SK-N-SH (cell line): ENCODE measurements at regions not wholly inside any gene's neighbourhood (a gene's known extent, or its start where the extent isn't known, plus 50 kb on each side); places are given as distances from the start of the nearest gene placed in this dataset.

Experiments used
- ELF1 ChIP-seq: IDR thresholded peaks from 2 replicates; pipeline ENCODE4 v1.4.0; 2012
- EP300 ChIP-seq, 2 experiments: IDR thresholded peaks; 2 replicates each; pipeline versions ENCODE4 v1.4.0 to v1.6.1; 2012; ENCODE audit warnings: borderline replicate concordance in 1 of 2, low read depth in 1 of 2, low read length in 1 of 2
- EZH2phosphoT487 ChIP-seq: fragments of 200-600 bp; sonication (generic); IDR thresholded peaks from 2 replicates; pipeline ENCODE4 v1.6.1; 2017; ENCODE audit warnings: low read depth, mixed run types, mild to moderate bottlenecking, antibody characterized with exemption, moderate library complexity, borderline replicate concordance
- GABPA ChIP-seq: IDR thresholded peaks from 2 replicates; pipeline ENCODE4 v1.4.0; 2012; ENCODE audit warnings: low read depth, mild to moderate bottlenecking
- NFIC ChIP-seq: IDR thresholded peaks from 2 replicates; pipeline ENCODE4 v1.4.0; 2012; ENCODE audit warnings: borderline replicate concordance
- POLR2AphosphoS5 ChIP-seq: IDR thresholded peaks from 2 replicates; pipeline ENCODE4 v1.6.1; 2012; ENCODE audit warnings: low read depth, low read length
- RFX5 ChIP-seq: IDR thresholded peaks from 2 replicates; pipeline ENCODE4 v1.6.1; 2012; ENCODE audit warnings: mild to moderate bottlenecking, improper control_type of control experiment, low read length
- TAF1 ChIP-seq: IDR thresholded peaks from 2 replicates; pipeline ENCODE4 v1.6.1; 2012; ENCODE audit warnings: low read depth, mild to moderate bottlenecking, low read length, moderate library complexity, borderline replicate concordance
- TCF12 ChIP-seq: IDR thresholded peaks from 2 replicates; pipeline ENCODE4 v1.4.0; 2012
- YY1 ChIP-seq: IDR thresholded peaks from 2 replicates; pipeline ENCODE4 v1.4.0; 2012; ENCODE audit warnings: low read depth, mild to moderate bottlenecking
- TF ChIP-seq, protein P1 (sequence below): fragments of 200-600 bp; sonication (generic); IDR thresholded peaks from 2 replicates; pipeline ENCODE4 v1.6.1; 2017; ENCODE audit warnings: antibody characterized with exemption, mild to moderate bottlenecking, moderate library complexity
- TF ChIP-seq, protein P2 (sequence below): IDR thresholded peaks from 2 replicates; pipeline ENCODE4 v1.4.0; 2012; ENCODE audit warnings: low read depth
- TF ChIP-seq, protein P3 (sequence below): IDR thresholded peaks from 2 replicates; pipeline ENCODE4 v1.4.0; 2012; ENCODE audit warnings: low read depth, borderline replicate concordance
- TF ChIP-seq, protein P4 (sequence below): fragments of 150-350 bp; IDR thresholded peaks from 2 replicates; pipeline ENCODE4 v1.6.1; 2017; ENCODE audit warnings: antibody characterized with exemption, low read length, low read depth, borderline replicate concordance

DNA sequence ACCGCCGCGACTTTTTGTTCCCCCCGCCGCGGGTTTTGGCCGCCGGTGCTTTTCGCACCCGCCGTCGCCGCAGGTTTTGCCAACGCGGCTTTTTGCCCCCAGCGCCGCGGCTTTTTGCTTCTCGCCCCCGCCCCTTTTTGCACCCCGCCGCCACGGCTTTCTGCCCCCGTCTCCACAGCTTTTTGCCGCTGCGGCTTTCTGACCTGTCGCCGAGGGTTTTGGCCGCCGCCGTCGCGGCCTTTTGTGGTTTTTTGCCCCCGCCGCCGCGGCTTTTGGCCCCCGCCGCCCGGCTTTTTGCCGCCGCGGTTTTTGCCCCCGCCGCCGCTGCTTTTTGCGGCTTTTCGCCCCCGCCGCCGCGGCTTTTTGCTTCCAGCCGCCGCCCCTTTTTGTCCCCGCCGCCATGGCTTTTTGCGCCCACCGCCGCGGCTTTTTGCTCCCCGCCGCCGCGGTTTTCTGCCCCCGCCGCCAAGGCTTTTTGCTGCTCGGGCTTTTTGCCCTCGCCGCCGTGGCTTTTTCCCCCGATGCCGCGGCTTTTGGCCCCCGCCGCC lies 151.1 kb downstream of the KCNJ18 start:
- TF ChIP-seq, protein P1, sequence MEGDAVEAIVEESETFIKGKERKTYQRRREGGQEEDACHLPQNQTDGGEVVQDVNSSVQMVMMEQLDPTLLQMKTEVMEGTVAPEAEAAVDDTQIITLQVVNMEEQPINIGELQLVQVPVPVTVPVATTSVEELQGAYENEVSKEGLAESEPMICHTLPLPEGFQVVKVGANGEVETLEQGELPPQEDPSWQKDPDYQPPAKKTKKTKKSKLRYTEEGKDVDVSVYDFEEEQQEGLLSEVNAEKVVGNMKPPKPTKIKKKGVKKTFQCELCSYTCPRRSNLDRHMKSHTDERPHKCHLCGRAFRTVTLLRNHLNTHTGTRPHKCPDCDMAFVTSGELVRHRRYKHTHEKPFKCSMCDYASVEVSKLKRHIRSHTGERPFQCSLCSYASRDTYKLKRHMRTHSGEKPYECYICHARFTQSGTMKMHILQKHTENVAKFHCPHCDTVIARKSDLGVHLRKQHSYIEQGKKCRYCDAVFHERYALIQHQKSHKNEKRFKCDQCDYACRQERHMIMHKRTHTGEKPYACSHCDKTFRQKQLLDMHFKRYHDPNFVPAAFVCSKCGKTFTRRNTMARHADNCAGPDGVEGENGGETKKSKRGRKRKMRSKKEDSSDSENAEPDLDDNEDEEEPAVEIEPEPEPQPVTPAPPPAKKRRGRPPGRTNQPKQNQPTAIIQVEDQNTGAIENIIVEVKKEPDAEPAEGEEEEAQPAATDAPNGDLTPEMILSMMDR = no peak
- TF ChIP-seq EZH2phosphoT487 (no peak), POLR2AphosphoS5 (no peak), YY1 (no peak), TAF1 (no peak), NFIC (no peak), TCF12 (no peak), ELF1 (no peak), EP300 (IDR thresholded peaks at IDR 0.05; ENCODE audit: borderline replicate concordance in 1 of 2, low read depth in 1 of 2, low read length in 1 of 2) (no peak), RFX5 (no peak), GABPA (no peak)
- TF ChIP-seq, protein P2, sequence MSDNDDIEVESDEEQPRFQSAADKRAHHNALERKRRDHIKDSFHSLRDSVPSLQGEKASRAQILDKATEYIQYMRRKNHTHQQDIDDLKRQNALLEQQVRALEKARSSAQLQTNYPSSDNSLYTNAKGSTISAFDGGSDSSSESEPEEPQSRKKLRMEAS = no peak
- TF ChIP-seq, protein P3, sequence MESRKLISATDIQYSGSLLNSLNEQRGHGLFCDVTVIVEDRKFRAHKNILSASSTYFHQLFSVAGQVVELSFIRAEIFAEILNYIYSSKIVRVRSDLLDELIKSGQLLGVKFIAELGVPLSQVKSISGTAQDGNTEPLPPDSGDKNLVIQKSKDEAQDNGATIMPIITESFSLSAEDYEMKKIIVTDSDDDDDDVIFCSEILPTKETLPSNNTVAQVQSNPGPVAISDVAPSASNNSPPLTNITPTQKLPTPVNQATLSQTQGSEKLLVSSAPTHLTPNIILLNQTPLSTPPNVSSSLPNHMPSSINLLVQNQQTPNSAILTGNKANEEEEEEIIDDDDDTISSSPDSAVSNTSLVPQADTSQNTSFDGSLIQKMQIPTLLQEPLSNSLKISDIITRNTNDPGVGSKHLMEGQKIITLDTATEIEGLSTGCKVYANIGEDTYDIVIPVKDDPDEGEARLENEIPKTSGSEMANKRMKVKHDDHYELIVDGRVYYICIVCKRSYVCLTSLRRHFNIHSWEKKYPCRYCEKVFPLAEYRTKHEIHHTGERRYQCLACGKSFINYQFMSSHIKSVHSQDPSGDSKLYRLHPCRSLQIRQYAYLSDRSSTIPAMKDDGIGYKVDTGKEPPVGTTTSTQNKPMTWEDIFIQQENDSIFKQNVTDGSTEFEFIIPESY = no peak
- TF ChIP-seq, protein P4, sequence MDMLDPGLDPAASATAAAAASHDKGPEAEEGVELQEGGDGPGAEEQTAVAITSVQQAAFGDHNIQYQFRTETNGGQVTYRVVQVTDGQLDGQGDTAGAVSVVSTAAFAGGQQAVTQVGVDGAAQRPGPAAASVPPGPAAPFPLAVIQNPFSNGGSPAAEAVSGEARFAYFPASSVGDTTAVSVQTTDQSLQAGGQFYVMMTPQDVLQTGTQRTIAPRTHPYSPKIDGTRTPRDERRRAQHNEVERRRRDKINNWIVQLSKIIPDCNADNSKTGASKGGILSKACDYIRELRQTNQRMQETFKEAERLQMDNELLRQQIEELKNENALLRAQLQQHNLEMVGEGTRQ = no peak
